HG03575 (cell line): ENCODE measurements at regions not wholly inside any gene's neighbourhood (a gene's known extent, or its start where the extent isn't known, plus 50 kb on each side); places are given as distances from the start of the nearest gene placed in this dataset.

Experiments used
- ATAC-seq: cut with Tn5 transposase; IDR thresholded peaks from one replicate; pipeline ENCODE4 v1.9.1; 2021; ENCODE audit not compliant: unreplicated experiment, insufficient number of reproducible peaks, low FRiP score; ENCODE audit errors: extremely low read depth

DNA sequence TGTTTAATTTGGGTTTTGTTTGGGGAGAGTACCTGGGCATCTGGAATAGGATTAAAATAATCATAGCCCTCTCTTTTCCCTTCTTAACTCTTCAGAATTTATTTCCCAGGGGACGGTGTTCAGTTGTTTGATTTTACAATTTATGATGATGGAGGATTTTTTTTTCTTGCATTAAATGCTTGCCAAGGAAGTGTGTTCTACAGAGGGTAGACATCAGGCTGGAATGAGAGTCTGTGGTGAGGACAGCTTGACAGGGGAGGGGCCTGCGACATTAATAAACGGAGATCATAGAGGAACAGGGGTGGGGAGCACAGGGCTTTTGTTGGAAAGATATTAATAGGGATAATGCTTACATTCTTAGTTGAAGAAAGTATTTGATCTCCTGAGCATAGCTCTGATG lies 297.5 kb downstream of the CLIC5 start:
- ATAC-seq: no peak

DNA sequence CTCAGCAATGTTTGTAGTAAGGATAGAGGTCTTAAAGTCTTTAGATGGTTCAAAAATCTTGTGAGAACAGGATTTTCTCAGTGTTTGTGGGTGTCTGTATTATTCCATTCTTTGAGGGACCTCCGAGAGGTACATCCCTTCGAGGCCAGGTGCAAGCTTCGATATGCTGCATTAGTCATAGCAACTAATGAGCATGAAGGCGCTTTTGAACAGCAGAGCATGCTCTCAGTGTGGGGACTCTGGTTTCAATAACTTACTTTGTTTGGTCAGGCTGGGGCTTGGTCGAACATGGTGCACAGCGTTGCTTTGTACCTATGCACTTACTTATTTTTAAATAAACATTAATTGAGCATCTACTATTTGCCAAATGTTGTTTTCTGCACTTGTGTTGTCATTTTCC lies 297.9 kb downstream of the CLIC5 start:
- no peak for ATAC-seq

DNA sequence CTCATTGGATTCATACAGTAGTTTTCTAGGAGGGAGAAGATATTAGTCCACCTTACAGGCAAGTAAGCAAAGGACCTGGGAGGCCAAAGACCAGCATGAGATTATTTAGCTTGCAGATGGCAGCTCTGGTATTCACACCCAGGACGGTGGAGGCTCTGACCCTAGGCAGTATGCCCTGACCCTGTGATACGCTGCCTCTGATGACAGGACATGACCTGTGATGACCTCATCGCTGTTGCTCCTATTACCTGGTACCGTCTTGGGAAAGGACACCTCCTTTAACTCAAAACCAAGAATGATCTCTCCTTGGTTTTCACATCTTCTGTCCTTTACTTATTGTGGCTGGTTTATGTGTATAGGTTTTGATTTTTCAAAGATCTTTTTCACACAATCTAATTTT lies 298.6 kb downstream of the CLIC5 start:
- ATAC-seq: no peak

DNA sequence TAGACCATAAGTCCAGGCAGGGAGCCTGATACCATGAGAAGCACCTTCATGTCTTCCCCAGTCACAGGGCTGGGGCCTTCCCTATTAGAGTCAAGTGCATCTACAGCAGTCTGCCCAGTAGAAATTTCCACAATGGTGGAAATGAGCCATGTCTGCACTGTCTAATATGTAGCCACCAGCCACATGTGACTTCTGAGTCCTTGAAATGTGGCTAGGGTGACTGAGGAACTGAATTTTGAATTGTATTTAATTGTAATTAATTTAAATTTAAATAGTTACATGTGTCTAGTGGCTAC lies 300.2 kb downstream of the CLIC5 start:
- ATAC-seq: no peak

DNA sequence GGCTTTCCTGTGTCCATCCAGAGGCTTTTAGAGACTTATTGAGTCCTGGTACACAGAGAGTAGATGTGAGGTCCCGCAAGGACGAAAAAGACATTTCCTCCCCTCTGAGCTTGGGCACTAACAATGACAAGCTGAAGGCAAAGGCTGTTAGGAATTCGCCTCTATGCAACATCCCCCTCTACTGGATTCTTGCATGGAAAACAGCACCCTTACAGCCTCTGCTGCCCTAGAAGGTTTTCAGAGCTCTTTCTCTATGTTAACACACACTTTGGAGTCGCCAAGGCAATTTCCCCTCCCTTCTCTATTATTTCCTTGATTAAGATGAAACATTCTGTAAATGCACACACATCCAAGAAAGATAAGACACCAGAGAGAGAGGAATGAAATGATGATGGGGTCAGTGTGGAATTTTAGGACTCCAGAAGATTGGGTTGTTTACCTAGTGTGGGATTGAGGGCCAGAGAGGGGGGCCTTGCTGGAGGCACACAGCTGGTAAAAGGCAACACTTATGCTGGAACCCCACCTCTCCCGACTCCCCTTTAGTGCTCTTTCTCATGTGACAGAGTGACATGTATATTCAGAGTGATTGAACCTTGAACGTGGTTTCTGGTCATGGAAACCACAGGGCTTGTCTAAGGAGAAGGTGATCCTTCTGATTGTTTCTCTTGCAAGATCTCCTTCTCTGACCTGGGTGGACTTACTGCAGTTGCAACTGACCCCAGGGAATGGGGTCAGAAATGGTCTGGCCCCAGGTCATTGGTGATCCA lies 300.7 kb downstream of the CLIC5 start:
- no peak for ATAC-seq

DNA sequence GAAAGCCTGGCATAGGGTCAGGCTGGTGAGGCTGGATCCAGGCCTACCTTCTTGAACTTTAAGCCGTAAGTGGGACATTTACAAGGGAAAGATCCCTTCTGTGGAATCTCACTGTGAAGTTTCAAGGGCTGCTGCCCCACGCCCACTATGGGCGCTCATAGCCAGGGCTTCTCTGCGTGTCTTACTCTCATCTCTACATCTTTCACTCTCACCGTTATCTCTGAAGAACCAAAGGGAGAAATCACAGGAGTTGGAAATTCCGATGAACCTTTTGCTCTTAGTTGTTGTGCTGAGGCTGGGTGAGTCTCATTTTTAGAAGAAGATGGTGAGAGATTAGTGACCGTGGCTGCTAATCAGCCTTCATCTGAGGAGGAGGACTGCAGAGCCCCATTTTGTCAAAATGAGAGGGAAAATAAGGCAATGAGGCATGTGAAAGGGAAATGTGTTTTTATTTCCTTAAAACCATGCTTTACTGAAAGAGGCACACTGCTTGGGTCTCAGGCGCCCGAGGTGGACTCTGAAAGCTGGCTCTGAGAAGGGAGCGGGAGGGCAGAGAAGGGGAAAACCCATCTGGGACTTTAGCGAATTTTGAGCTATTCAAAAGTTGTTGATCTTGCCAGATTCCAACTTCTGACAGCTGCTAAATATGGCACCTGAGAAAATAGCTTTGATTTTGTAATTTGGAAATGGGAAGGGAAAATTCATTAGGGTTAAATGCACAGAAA lies 301.5 kb downstream of the CLIC5 start:
- no peak for ATAC-seq
